22Rv1 (cell line): ENCODE measurements at regions not wholly inside any gene's neighbourhood (a gene's known extent, or its start where the extent isn't known, plus 50 kb on each side); places are given as distances from the start of the nearest gene placed in this dataset.

Experiments used
- CTCF ChIP-seq: fragments of 450-650 bp; IDR thresholded peaks from 2 replicates; pipeline ENCODE4 v1.5.1; 2017; ENCODE audit warnings: mild to moderate bottlenecking
- ZFX ChIP-seq: fragments of 450-650 bp; IDR thresholded peaks from 2 replicates; pipeline ENCODE4 v1.6.1; 2017; ENCODE audit warnings: antibody characterized with exemption, borderline replicate concordance

GRCh38 chr11:19576903-19577302 is 135.7 kb upstream of the NAV2 start:
- TF ChIP-seq CTCF (no peak), ZFX (no peak)
